Activated CD4-positive, alpha-beta T cell treated with anti-CD3 and anti-CD28 coated beads, Interleukin-2, Interleukin-6, amounts not matched to agents 100 ng/mL and 50 ng/mL, durations not matched to agents 16 hours and 8 hours (primary cell): ENCODE measurements at regions not wholly inside any gene's neighbourhood (a gene's known extent, or its start where the extent isn't known, plus 50 kb on each side); places are given as distances from the start of the nearest gene placed in this dataset.

Experiments
- DNase-seq: peaks from one replicate; pipeline ENCODE4 v3.0.0-alpha.2; 2020

- DNase-seq, result no peak
Observed at GRCh38 chr5:92912283-92912682, 668.7 kb downstream of the NR2F1-AS1 start.

GRCh38 chr5:92911851-92912250 is 669.2 kb downstream of the NR2F1-AS1 start:
- no peak for DNase-seq

- no peak for DNase-seq
Observed at GRCh38 chr5:92911293-92911692, 669.7 kb downstream of the NR2F1-AS1 start.

GRCh38 chr5:92909602-92909962 is 671.4 kb downstream of the NR2F1-AS1 start:
- DNase-seq, result no peak

GRCh38 chr5:92908952-92909601 is 671.9 kb downstream of the NR2F1-AS1 start:
- DNase-seq, result no peak

GRCh38 chr5:92907938-92908606 is 672.9 kb downstream of the NR2F1-AS1 start:
- no peak for DNase-seq

- no peak for DNase-seq
Observed at GRCh38 chr5:92906798-92907376, 674.1 kb downstream of the NR2F1-AS1 start.

- no peak for DNase-seq
Observed at GRCh38 chr5:92904021-92904420, 677.0 kb downstream of the NR2F1-AS1 start.

GRCh38 chr5:92899611-92900010 is 681.4 kb downstream of the NR2F1-AS1 start:
- DNase-seq, result no peak

- no peak for DNase-seq
Observed at GRCh38 chr5:92896722-92897121, 684.3 kb downstream of the NR2F1-AS1 start.

GRCh38 chr5:92890841-92891244 is 690.2 kb downstream of the NR2F1-AS1 start:
- DNase-seq, result no peak

- DNase-seq, result no peak
Observed at GRCh38 chr5:92889140-92889539, 691.9 kb downstream of the NR2F1-AS1 start.

- no peak for DNase-seq
Observed at GRCh38 chr5:92887254-92887653, 693.8 kb downstream of the NR2F1-AS1 start.

- DNase-seq, result no peak
Observed at GRCh38 chr5:92886751-92887150, 694.3 kb downstream of the NR2F1-AS1 start.

GRCh38 chr5:92885950-92886349 is 695.1 kb downstream of the NR2F1-AS1 start:
- DNase-seq, result no peak

GRCh38 chr5:92884469-92884868 is 696.5 kb downstream of the NR2F1-AS1 start:
- DNase-seq, result no peak

- DNase-seq, result no peak
Observed at GRCh38 chr5:92879806-92880543, 701.0 kb downstream of the NR2F1-AS1 start.

- no peak for DNase-seq
Observed at GRCh38 chr5:92874790-92875189, 706.2 kb downstream of the NR2F1-AS1 start.

GRCh38 chr5:92868442-92868841 is 712.6 kb downstream of the NR2F1-AS1 start:
- no peak for DNase-seq

GRCh38 chr5:92864591-92864990 is 716.4 kb downstream of the NR2F1-AS1 start:
- DNase-seq, result no peak

GRCh38 chr5:92863666-92864065 is 717.4 kb downstream of the NR2F1-AS1 start:
- DNase-seq, result no peak

GRCh38 chr5:92861531-92862285 is 719.3 kb downstream of the NR2F1-AS1 start:
- no peak for DNase-seq

- DNase-seq, result no peak
Observed at GRCh38 chr5:92860061-92860460, 721.0 kb downstream of the NR2F1-AS1 start.
